ENCODE measurements at regions not wholly inside any gene's neighbourhood (a gene's known extent, or its start where the extent isn't known, plus 50 kb on each side); places are given as distances from the start of the nearest gene placed in this dataset.

GRCh38 chr6:134819863-134820800, 129.8 kb downstream of the ALDH8A1 start:
- Mint-ChIP-seq H3K36me3 (ENCODE audit: low read depth) (no peaks in the 10 kb centered on the region), H3K4me1 (peaks cover 28% of the 10 kb centered on the region)

GRCh38 chr6:134819236-134819635, 130.7 kb downstream of the ALDH8A1 start:
- Mint-ChIP-seq H3K4me3 (no peak overlapping the region), H3K9me3 (peaks cover 3% of the 10 kb centered on the region), H3K36me3 (ENCODE audit: low read depth) (no peaks in the 10 kb centered on the region), H3K27ac (no peak overlapping the region), H3K27me3 (ENCODE audit: low read depth, poor library complexity) (peaks cover 6% of the 10 kb centered on the region), H3K4me1 (peaks cover 28% of the 10 kb centered on the region)
- TF ChIP-seq, protein P1, sequence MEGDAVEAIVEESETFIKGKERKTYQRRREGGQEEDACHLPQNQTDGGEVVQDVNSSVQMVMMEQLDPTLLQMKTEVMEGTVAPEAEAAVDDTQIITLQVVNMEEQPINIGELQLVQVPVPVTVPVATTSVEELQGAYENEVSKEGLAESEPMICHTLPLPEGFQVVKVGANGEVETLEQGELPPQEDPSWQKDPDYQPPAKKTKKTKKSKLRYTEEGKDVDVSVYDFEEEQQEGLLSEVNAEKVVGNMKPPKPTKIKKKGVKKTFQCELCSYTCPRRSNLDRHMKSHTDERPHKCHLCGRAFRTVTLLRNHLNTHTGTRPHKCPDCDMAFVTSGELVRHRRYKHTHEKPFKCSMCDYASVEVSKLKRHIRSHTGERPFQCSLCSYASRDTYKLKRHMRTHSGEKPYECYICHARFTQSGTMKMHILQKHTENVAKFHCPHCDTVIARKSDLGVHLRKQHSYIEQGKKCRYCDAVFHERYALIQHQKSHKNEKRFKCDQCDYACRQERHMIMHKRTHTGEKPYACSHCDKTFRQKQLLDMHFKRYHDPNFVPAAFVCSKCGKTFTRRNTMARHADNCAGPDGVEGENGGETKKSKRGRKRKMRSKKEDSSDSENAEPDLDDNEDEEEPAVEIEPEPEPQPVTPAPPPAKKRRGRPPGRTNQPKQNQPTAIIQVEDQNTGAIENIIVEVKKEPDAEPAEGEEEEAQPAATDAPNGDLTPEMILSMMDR (IDR thresholded peaks at IDR 0.05): no peak
- DNase-seq: no peak

More at GRCh38 chr6:134819863-134820800, 129.8 kb downstream of the ALDH8A1 start:
- TF ChIP-seq, protein P1 (IDR thresholded peaks at IDR 0.05): no peak
- Mint-ChIP-seq H3K4me3 (no peak overlapping the region), H3K9me3 (peaks cover 11% of the 10 kb centered on the region), H3K27ac (no peak overlapping the region), H3K27me3 (ENCODE audit: low read depth, poor library complexity) (peaks cover 11% of the 10 kb centered on the region)
- no peak for DNase-seq

GRCh38 chr6:134817448-134817847, 132.5 kb downstream of the ALDH8A1 start:
- H3K27ac Mint-ChIP-seq: no peak overlapping the region
- H3K36me3 Mint-ChIP-seq (ENCODE audit: low read depth): no peaks in the 10 kb centered on the region
- no peak overlapping the region for H3K4me3 Mint-ChIP-seq
- TF ChIP-seq, protein P1 (IDR thresholded peaks at IDR 0.05): no peak
- no peaks in the 10 kb centered on the region for H3K9me3 Mint-ChIP-seq
- peaks cover 9% of the 10 kb centered on the region for H3K27me3 Mint-ChIP-seq (ENCODE audit: low read depth, poor library complexity)
- peaks cover 21% of the 10 kb centered on the region for H3K4me1 Mint-ChIP-seq
- no peak for DNase-seq

- DNase-seq: no peak
These were observed 133.1 kb downstream of the ALDH8A1 start for GRCh38 chr6:134816780-134817179.

DNA sequence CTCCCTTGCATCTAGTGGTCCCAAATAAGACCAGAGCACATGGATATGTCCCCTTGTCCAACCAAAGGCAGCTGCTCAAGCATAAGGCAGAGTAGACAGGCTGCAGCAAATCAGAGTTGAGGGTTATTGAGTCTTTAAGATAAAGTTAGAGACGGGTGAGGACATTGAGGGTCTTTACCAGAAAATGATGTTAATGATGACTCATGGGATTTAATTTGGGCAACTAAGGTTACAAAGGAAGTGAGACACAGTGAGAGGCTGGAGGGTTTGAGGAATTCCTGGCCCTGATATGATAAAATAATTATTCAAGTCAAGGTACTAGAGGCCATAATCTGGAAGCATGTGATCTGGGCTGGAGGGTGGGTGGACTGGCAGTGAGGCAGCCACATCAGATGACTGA, 133.6 kb downstream of the ALDH8A1 start:
- no peaks in the 10 kb centered on the region for H3K9me3 Mint-ChIP-seq
- H3K4me3 Mint-ChIP-seq: no peak overlapping the region
- H3K27ac Mint-ChIP-seq: no peak overlapping the region
- peaks cover 11% of the 10 kb centered on the region for H3K4me1 Mint-ChIP-seq
- H3K27me3 Mint-ChIP-seq (ENCODE audit: low read depth, poor library complexity): peaks cover 6% of the 10 kb centered on the region
- TF ChIP-seq, protein P1 (IDR thresholded peaks at IDR 0.05): no peak
- DNase-seq: no peak
- no peaks in the 10 kb centered on the region for H3K36me3 Mint-ChIP-seq (ENCODE audit: low read depth)

More at GRCh38 chr6:134816780-134817179, 133.1 kb downstream of the ALDH8A1 start:
- TF ChIP-seq, protein P1 (IDR thresholded peaks at IDR 0.05): no peak
- H3K27ac Mint-ChIP-seq: no peak overlapping the region
- H3K27me3 Mint-ChIP-seq (ENCODE audit: low read depth, poor library complexity): peaks cover 9% of the 10 kb centered on the region
- H3K4me1 Mint-ChIP-seq: peaks cover 15% of the 10 kb centered on the region
- no peak overlapping the region for H3K4me3 Mint-ChIP-seq
- H3K9me3 Mint-ChIP-seq: no peaks in the 10 kb centered on the region
- H3K36me3 Mint-ChIP-seq (ENCODE audit: low read depth): no peaks in the 10 kb centered on the region
